ENCODE measurements at regions not wholly inside any gene's neighbourhood (a gene's known extent, or its start where the extent isn't known, plus 50 kb on each side); places are given as distances from the start of the nearest gene placed in this dataset.

DNA sequence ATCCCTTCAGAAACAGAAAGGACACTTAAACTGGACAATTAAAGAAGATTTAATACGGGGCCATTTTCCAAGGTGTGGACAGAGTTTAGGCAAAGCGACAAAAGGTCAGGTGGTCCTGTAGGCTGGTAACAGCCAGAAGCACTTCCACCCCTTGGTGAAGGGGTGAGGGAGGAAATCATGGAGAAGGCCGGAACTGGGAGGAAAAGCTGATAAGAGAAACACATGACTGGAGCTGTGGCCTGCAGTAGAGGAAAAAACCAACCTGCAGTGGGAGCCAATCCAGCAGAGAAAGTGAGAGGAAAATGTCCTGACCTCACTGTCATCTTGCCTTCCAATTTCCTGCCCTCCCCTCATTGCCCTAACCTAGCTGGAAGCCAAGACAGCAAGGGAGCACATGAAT is 249.8 kb downstream of the LMO4 start:
- Histone ChIP-seq H3K27ac (ENCODE audit: low read length, poor library complexity, severe bottlenecking) (no peak overlapping the region), H3K9ac (ENCODE audit: low read length) (no peak overlapping the region)
- no peak for DNase-seq

DNA sequence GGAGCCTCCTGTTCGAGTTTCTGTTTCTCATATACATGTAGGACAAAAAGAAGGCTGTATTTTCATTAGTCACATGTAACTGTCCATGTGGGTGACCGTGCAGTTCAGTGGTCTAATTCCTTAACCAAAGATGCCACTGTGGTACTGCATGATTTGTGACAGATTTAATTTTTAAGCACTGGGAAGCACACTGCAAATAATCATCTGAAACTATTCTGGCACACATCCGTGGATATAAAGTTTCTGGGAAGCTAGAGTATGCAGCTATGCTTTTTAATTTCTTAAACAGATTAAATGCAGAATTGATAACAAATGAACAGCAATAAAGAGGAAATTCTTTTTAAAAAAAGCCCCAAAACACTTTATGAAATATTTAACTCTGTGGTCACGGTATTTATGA is 254.8 kb downstream of the LMO4 start:
- Histone ChIP-seq H3K4ac (ENCODE audit: low read depth in 1 of 2, low read length in 2 of 2) (no peak overlapping the region), H2BK12ac (ENCODE audit: low read length in 2 of 2) (no peak overlapping the region), H4K91ac (ENCODE audit: low read length) (no peak overlapping the region), H3K23ac (ENCODE audit: low read length in 2 of 2) (no peak overlapping the region), H3K9ac (ENCODE audit: low read length) (no peak overlapping the region), H3K27ac (ENCODE audit: low read length, poor library complexity, severe bottlenecking) (no peak overlapping the region), H2BK120ac (ENCODE audit: low read depth, low read length) (no peak overlapping the region), H3K4me3 (ENCODE audit: insufficient read depth in 1 of 2, low read depth in 1 of 2, low read length in 2 of 2) (no peak overlapping the region), H3K4me2 (ENCODE audit: low read length, poor library complexity, severe bottlenecking) (no peak overlapping the region), H3K27me3 (ENCODE audit: control insufficient read depth in 1 of 2, insufficient read depth in 1 of 2, low read length in 2 of 2) (no peaks in the 10 kb centered on the region), H3K18ac (ENCODE audit: low read depth in 1 of 2, low read length in 2 of 2) (no peak overlapping the region), H2BK5ac (ENCODE audit: low read depth, low read length, poor library complexity, severe bottlenecking) (no peak overlapping the region), H3K14ac (ENCODE audit: low read length in 2 of 2) (no peak overlapping the region), H3K9me3 (ENCODE audit: control insufficient read depth, low read length) (no peaks in the 10 kb centered on the region), H4K8ac (ENCODE audit: low read length) (no peak overlapping the region), H2BK15ac (ENCODE audit: low read depth, poor library complexity, severe bottlenecking) (no peak overlapping the region), H3K36me3 (ENCODE audit: control insufficient read depth in 1 of 2, insufficient read depth in 2 of 2, low read depth in 1 of 2, low read length in 2 of 2) (no peaks in the 10 kb centered on the region), H3K4me1 (ENCODE audit: control insufficient read depth, insufficient read depth, low read depth, low read length) (no peaks in the 10 kb centered on the region), H2AK5ac (ENCODE audit: low read length, severe bottlenecking) (no peak overlapping the region), H2AFZ (ENCODE audit: low read depth, low read length) (no peak overlapping the region), H3K79me1 (replicated peaks; ENCODE audit: low read length, poor library complexity, severe bottlenecking) (no peaks in the 10 kb centered on the region)
- no peak for DNase-seq
- WGBS = 91% methylated on average over 2 of the region's 4 CpGs

More for the DNA sequence above, 249.8 kb downstream of the LMO4 start:
- no peak overlapping the region for H2BK12ac ChIP-seq (ENCODE audit: low read length in 2 of 2)
- H3K14ac ChIP-seq (ENCODE audit: low read length in 2 of 2) = no peak overlapping the region
- no peaks in the 10 kb centered on the region for H3K36me3 ChIP-seq (ENCODE audit: control insufficient read depth in 1 of 2, insufficient read depth in 2 of 2, low read depth in 1 of 2, low read length in 2 of 2)
- no peak overlapping the region for H3K4ac ChIP-seq (ENCODE audit: low read depth in 1 of 2, low read length in 2 of 2)
- H3K23ac ChIP-seq (ENCODE audit: low read length in 2 of 2) = no peak overlapping the region
- no peaks in the 10 kb centered on the region for H3K79me1 ChIP-seq (replicated peaks; ENCODE audit: low read length, poor library complexity, severe bottlenecking)
- no peak overlapping the region for H2AK5ac ChIP-seq (ENCODE audit: low read length, severe bottlenecking)
- H4K91ac ChIP-seq (ENCODE audit: low read length) = no peak overlapping the region
- H4K8ac ChIP-seq (ENCODE audit: low read length) = no peak overlapping the region
- no peaks in the 10 kb centered on the region for H3K4me1 ChIP-seq (ENCODE audit: control insufficient read depth, insufficient read depth, low read depth, low read length)
- H2BK15ac ChIP-seq (ENCODE audit: low read depth, poor library complexity, severe bottlenecking) = no peak overlapping the region
- no peaks in the 10 kb centered on the region for H3K27me3 ChIP-seq (ENCODE audit: control insufficient read depth in 1 of 2, insufficient read depth in 1 of 2, low read length in 2 of 2)
- 47% methylated on average over 2 of the region's 3 CpGs for WGBS
- H3K18ac ChIP-seq (ENCODE audit: low read depth in 1 of 2, low read length in 2 of 2) = no peak overlapping the region
- no peaks in the 10 kb centered on the region for H3K9me3 ChIP-seq (ENCODE audit: control insufficient read depth, low read length)
- H3K4me2 ChIP-seq (ENCODE audit: low read length, poor library complexity, severe bottlenecking) = no peak overlapping the region
- H3K4me3 ChIP-seq (ENCODE audit: insufficient read depth in 1 of 2, low read depth in 1 of 2, low read length in 2 of 2) = no peak overlapping the region
- no peak overlapping the region for H2BK120ac ChIP-seq (ENCODE audit: low read depth, low read length)
- H2BK5ac ChIP-seq (ENCODE audit: low read depth, low read length, poor library complexity, severe bottlenecking) = no peak overlapping the region
- H2AFZ ChIP-seq (ENCODE audit: low read depth, low read length) = no peak overlapping the region

DNA sequence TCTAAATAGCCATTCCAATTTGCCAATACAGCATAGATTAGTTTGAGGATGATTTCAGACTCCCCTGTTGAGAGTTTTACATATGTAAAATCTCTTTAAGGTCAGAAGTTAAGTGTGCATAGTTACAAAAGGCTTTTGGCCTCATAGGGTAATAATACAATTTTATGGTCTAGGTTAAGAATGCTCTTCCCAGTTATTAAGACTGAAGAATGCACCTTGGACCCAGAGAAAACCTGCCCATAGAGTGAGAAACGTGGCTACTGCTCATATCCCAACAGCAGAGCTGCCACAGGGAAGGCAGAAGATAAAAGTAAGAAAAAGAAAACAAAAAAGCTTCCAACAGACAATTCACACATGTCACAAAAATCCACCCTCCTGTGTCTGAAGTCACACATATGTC is 255.9 kb downstream of the LMO4 start:
- Histone ChIP-seq H2AK5ac (ENCODE audit: low read length, severe bottlenecking) (no peak overlapping the region), H4K8ac (ENCODE audit: low read length) (no peak overlapping the region), H3K4me2 (ENCODE audit: low read length, poor library complexity, severe bottlenecking) (no peak overlapping the region), H2BK120ac (ENCODE audit: low read depth, low read length) (no peak overlapping the region), H2AFZ (ENCODE audit: low read depth, low read length) (no peak overlapping the region), H3K4me3 (ENCODE audit: insufficient read depth in 1 of 2, low read depth in 1 of 2, low read length in 2 of 2) (no peak overlapping the region), H3K79me1 (replicated peaks; ENCODE audit: low read length, poor library complexity, severe bottlenecking) (no peaks in the 10 kb centered on the region), H3K14ac (ENCODE audit: low read length in 2 of 2) (no peak overlapping the region), H3K9me3 (ENCODE audit: control insufficient read depth, low read length) (no peaks in the 10 kb centered on the region), H3K23ac (ENCODE audit: low read length in 2 of 2) (no peak overlapping the region), H3K27ac (ENCODE audit: low read length, poor library complexity, severe bottlenecking) (no peak overlapping the region), H3K4me1 (ENCODE audit: control insufficient read depth, insufficient read depth, low read depth, low read length) (no peaks in the 10 kb centered on the region), H2BK15ac (ENCODE audit: low read depth, poor library complexity, severe bottlenecking) (no peak overlapping the region), H3K18ac (ENCODE audit: low read depth in 1 of 2, low read length in 2 of 2) (no peak overlapping the region), H3K27me3 (ENCODE audit: control insufficient read depth in 1 of 2, insufficient read depth in 1 of 2, low read length in 2 of 2) (no peaks in the 10 kb centered on the region), H2BK5ac (ENCODE audit: low read depth, low read length, poor library complexity, severe bottlenecking) (no peak overlapping the region), H4K91ac (ENCODE audit: low read length) (no peak overlapping the region), H3K36me3 (ENCODE audit: control insufficient read depth in 1 of 2, insufficient read depth in 2 of 2, low read depth in 1 of 2, low read length in 2 of 2) (no peaks in the 10 kb centered on the region), H3K9ac (ENCODE audit: low read length) (no peak overlapping the region), H2BK12ac (ENCODE audit: low read length in 2 of 2) (no peak overlapping the region), H3K4ac (ENCODE audit: low read depth in 1 of 2, low read length in 2 of 2) (no peak overlapping the region)
- 33% methylated on average over 1 of the region's 1 CpG for WGBS
- no peak for DNase-seq

DNA sequence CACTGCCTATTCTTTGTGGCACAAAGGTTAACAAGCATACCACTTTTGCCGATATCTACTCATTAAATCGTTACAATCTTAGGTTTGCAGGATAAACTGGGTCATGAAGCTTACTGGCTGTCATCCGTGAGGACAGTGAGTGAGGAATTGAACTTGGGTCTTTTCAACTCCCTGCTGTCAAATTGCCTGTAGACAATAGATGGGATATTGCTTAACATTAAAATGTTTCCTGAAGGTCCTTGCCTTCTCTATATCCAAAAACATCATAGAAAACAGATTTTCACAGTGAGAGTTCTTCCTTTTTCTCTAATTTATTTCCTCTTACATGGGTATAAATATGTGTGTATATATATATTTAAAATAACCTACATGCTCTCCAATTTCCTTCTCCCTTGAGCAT is 257.8 kb downstream of the LMO4 start:
- H3K14ac ChIP-seq (ENCODE audit: low read length in 2 of 2) = no peak overlapping the region
- H3K4me1 ChIP-seq (ENCODE audit: control insufficient read depth, insufficient read depth, low read depth, low read length) = no peaks in the 10 kb centered on the region
- WGBS = 100% methylated on average over 3 of the region's 3 CpGs
- H3K4me2 ChIP-seq (ENCODE audit: low read length, poor library complexity, severe bottlenecking) = no peak overlapping the region
- H2AFZ ChIP-seq (ENCODE audit: low read depth, low read length) = no peak overlapping the region
- DNase-seq = no peak
- H3K27me3 ChIP-seq (ENCODE audit: control insufficient read depth in 1 of 2, insufficient read depth in 1 of 2, low read length in 2 of 2) = no peaks in the 10 kb centered on the region
- H3K23ac ChIP-seq (ENCODE audit: low read length in 2 of 2) = no peak overlapping the region
- H2AK5ac ChIP-seq (ENCODE audit: low read length, severe bottlenecking) = no peak overlapping the region
- H3K36me3 ChIP-seq (ENCODE audit: control insufficient read depth in 1 of 2, insufficient read depth in 2 of 2, low read depth in 1 of 2, low read length in 2 of 2) = no peaks in the 10 kb centered on the region
- H3K9me3 ChIP-seq (ENCODE audit: control insufficient read depth, low read length) = no peaks in the 10 kb centered on the region
- H3K4me3 ChIP-seq (ENCODE audit: insufficient read depth in 1 of 2, low read depth in 1 of 2, low read length in 2 of 2) = no peak overlapping the region
- no peak overlapping the region for H3K27ac ChIP-seq (ENCODE audit: low read length, poor library complexity, severe bottlenecking)
- H2BK15ac ChIP-seq (ENCODE audit: low read depth, poor library complexity, severe bottlenecking) = no peak overlapping the region
- no peaks in the 10 kb centered on the region for H3K79me1 ChIP-seq (replicated peaks; ENCODE audit: low read length, poor library complexity, severe bottlenecking)
- no peak overlapping the region for H3K4ac ChIP-seq (ENCODE audit: low read depth in 1 of 2, low read length in 2 of 2)
- no peak overlapping the region for H2BK12ac ChIP-seq (ENCODE audit: low read length in 2 of 2)
- no peak overlapping the region for H4K8ac ChIP-seq (ENCODE audit: low read length)
- H2BK120ac ChIP-seq (ENCODE audit: low read depth, low read length) = no peak overlapping the region
- no peak overlapping the region for H2BK5ac ChIP-seq (ENCODE audit: low read depth, low read length, poor library complexity, severe bottlenecking)
- no peak overlapping the region for H4K91ac ChIP-seq (ENCODE audit: low read length)
- H3K9ac ChIP-seq (ENCODE audit: low read length) = no peak overlapping the region
- no peak overlapping the region for H3K18ac ChIP-seq (ENCODE audit: low read depth in 1 of 2, low read length in 2 of 2)
